ENCODE measurements at regions not wholly inside any gene's neighbourhood (a gene's known extent, or its start where the extent isn't known, plus 50 kb on each side); places are given as distances from the start of the nearest gene placed in this dataset.

GRCh38 chr16:82271636-82272035 is 101.6 kb upstream of the MPHOSPH6 start:
- TF ChIP-seq NFE2L2 (IDR thresholded peaks at IDR 0.05; ENCODE audit: low read length): no peak
- TF ChIP-seq RAD21 (CRISPR knock-in tag; IDR thresholded peaks at IDR 0.05): no peak
